ENCODE measurements at regions not wholly inside any gene's neighbourhood (a gene's known extent, or its start where the extent isn't known, plus 50 kb on each side); places are given as distances from the start of the nearest gene placed in this dataset.

GRCh38 chr2:5983511-5984272 is 291.5 kb downstream of the SOX11 start:
- Mint-ChIP-seq H3K36me3 (ENCODE audit: low read depth) (no peaks in the 10 kb centered on the region), H3K27ac (no peak overlapping the region), H3K4me3 (no peak overlapping the region), H3K4me1 (no peaks in the 10 kb centered on the region), H3K9me3 (no peaks in the 10 kb centered on the region), H3K27me3 (no peaks in the 10 kb centered on the region)
- DNase-seq, result no peak
- POLR2A ChIA-PET, result no interaction called here
- CTCF ChIA-PET, result interaction anchor here (1.3 kb wide), 1 partner anchor 11 kb away, joined by 4 read pairs; no protein-coding TSS in a partner anchor

GRCh38 chr2:5984273-5984655 is 292.1 kb downstream of the SOX11 start:
- Mint-ChIP-seq H3K9me3 (no peaks in the 10 kb centered on the region), H3K36me3 (ENCODE audit: low read depth) (no peaks in the 10 kb centered on the region), H3K27me3 (no peaks in the 10 kb centered on the region), H3K4me1 (no peaks in the 10 kb centered on the region), H3K4me3 (no peak overlapping the region), H3K27ac (no peak overlapping the region)
- DNase-seq, result no peak
- CTCF ChIA-PET, result no interaction called here
- POLR2A ChIA-PET, result no interaction called here

GRCh38 chr2:5984946-5985345 is 292.8 kb downstream of the SOX11 start:
- Mint-ChIP-seq H3K27ac (no peak overlapping the region), H3K9me3 (no peaks in the 10 kb centered on the region), H3K36me3 (ENCODE audit: low read depth) (no peaks in the 10 kb centered on the region), H3K27me3 (no peaks in the 10 kb centered on the region), H3K4me3 (no peak overlapping the region), H3K4me1 (no peaks in the 10 kb centered on the region)
- CTCF ChIA-PET, result no interaction called here
- no peak for DNase-seq
- POLR2A ChIA-PET, result no interaction called here

GRCh38 chr2:5985536-5986385 is 293.6 kb downstream of the SOX11 start:
- H3K36me3 Mint-ChIP-seq (ENCODE audit: low read depth), result no peaks in the 10 kb centered on the region
- no peak overlapping the region for H3K27ac Mint-ChIP-seq

GRCh38 chr2:5986801-5987787 is 294.9 kb downstream of the SOX11 start:
- POLR2A ChIA-PET, result no interaction called here
- no peak overlapping the region for H3K4me3 Mint-ChIP-seq
- H3K4me1 Mint-ChIP-seq, result no peaks in the 10 kb centered on the region
- no peaks in the 10 kb centered on the region for H3K9me3 Mint-ChIP-seq
- CTCF ChIA-PET, result no interaction called here
- no peaks in the 10 kb centered on the region for H3K36me3 Mint-ChIP-seq (ENCODE audit: low read depth)
- DNase-seq, result no peak
- no peaks in the 10 kb centered on the region for H3K27me3 Mint-ChIP-seq
- H3K27ac Mint-ChIP-seq, result no peak overlapping the region

More at GRCh38 chr2:5985536-5986385, 293.6 kb downstream of the SOX11 start:
- POLR2A ChIA-PET, result no interaction called here
- no peak for DNase-seq
- Mint-ChIP-seq H3K4me1 (no peaks in the 10 kb centered on the region), H3K4me3 (no peak overlapping the region), H3K27me3 (no peaks in the 10 kb centered on the region), H3K9me3 (no peaks in the 10 kb centered on the region)
- CTCF ChIA-PET, result no interaction called here

- Mint-ChIP-seq H3K4me3 (no peak overlapping the region), H3K27ac (no peak overlapping the region), H3K27me3 (no peaks in the 10 kb centered on the region), H3K9me3 (no peaks in the 10 kb centered on the region), H3K4me1 (no peaks in the 10 kb centered on the region), H3K36me3 (ENCODE audit: low read depth) (no peaks in the 10 kb centered on the region)
- DNase-seq, result no peak
- CTCF ChIA-PET, result no interaction called here
- POLR2A ChIA-PET, result no interaction called here
Observed at GRCh38 chr2:5988120-5988519, 295.9 kb downstream of the SOX11 start.

GRCh38 chr2:5990086-5990485 is 297.9 kb downstream of the SOX11 start:
- H3K27me3 Mint-ChIP-seq, result no peaks in the 10 kb centered on the region
- no peaks in the 10 kb centered on the region for H3K36me3 Mint-ChIP-seq (ENCODE audit: low read depth)
- H3K27ac Mint-ChIP-seq, result no peak overlapping the region
- no peak overlapping the region for H3K4me3 Mint-ChIP-seq
- H3K4me1 Mint-ChIP-seq, result no peaks in the 10 kb centered on the region
- ChIA-PET POLR2A (no interaction called here), CTCF (no interaction called here)
- DNase-seq, result no peak
- no peaks in the 10 kb centered on the region for H3K9me3 Mint-ChIP-seq

GRCh38 chr2:5991305-5991968 is 299.3 kb downstream of the SOX11 start:
- DNase-seq, result no peak
- Mint-ChIP-seq H3K4me3 (no peak overlapping the region), H3K27ac (no peak overlapping the region), H3K27me3 (no peaks in the 10 kb centered on the region), H3K4me1 (no peaks in the 10 kb centered on the region), H3K9me3 (no peaks in the 10 kb centered on the region), H3K36me3 (ENCODE audit: low read depth) (no peaks in the 10 kb centered on the region)
- CTCF ChIA-PET, result no interaction called here
- POLR2A ChIA-PET, result no interaction called here

GRCh38 chr2:5995832-5996231 is 303.6 kb downstream of the SOX11 start:
- Mint-ChIP-seq H3K27me3 (no peaks in the 10 kb centered on the region), H3K4me1 (no peaks in the 10 kb centered on the region), H3K4me3 (no peak overlapping the region), H3K36me3 (ENCODE audit: low read depth) (no peaks in the 10 kb centered on the region), H3K27ac (no peak overlapping the region), H3K9me3 (no peaks in the 10 kb centered on the region)
- CTCF ChIA-PET, result no interaction called here
- DNase-seq, result no peak
- POLR2A ChIA-PET, result no interaction called here

- Mint-ChIP-seq H3K4me3 (no peak overlapping the region), H3K27me3 (no peaks in the 10 kb centered on the region), H3K36me3 (ENCODE audit: low read depth) (no peaks in the 10 kb centered on the region), H3K4me1 (no peaks in the 10 kb centered on the region), H3K27ac (no peak overlapping the region), H3K9me3 (no peaks in the 10 kb centered on the region)
- ChIA-PET CTCF (no interaction called here), POLR2A (no interaction called here)
- DNase-seq, result no peak
Observed at GRCh38 chr2:6008186-6008585, 316.0 kb downstream of the SOX11 start.

- ChIA-PET CTCF (no interaction called here), POLR2A (no interaction called here)
- H3K9me3 Mint-ChIP-seq, result no peaks in the 10 kb centered on the region
- DNase-seq, result no peak
- no peak overlapping the region for H3K27ac Mint-ChIP-seq
- H3K4me1 Mint-ChIP-seq, result no peaks in the 10 kb centered on the region
- no peak overlapping the region for H3K4me3 Mint-ChIP-seq
- H3K27me3 Mint-ChIP-seq, result no peaks in the 10 kb centered on the region
- no peaks in the 10 kb centered on the region for H3K36me3 Mint-ChIP-seq (ENCODE audit: low read depth)
Observed at GRCh38 chr2:6008726-6009125, 316.5 kb downstream of the SOX11 start.

GRCh38 chr2:6010163-6010562 is 318.0 kb downstream of the SOX11 start:
- no peak for DNase-seq
- no peaks in the 10 kb centered on the region for H3K9me3 Mint-ChIP-seq
- CTCF ChIA-PET, result no interaction called here
- POLR2A ChIA-PET, result no interaction called here
- no peak overlapping the region for H3K27ac Mint-ChIP-seq
- no peak overlapping the region for H3K4me3 Mint-ChIP-seq
- no peaks in the 10 kb centered on the region for H3K36me3 Mint-ChIP-seq (ENCODE audit: low read depth)
- no peaks in the 10 kb centered on the region for H3K27me3 Mint-ChIP-seq
- no peaks in the 10 kb centered on the region for H3K4me1 Mint-ChIP-seq

- POLR2A ChIA-PET, result no interaction called here
- Mint-ChIP-seq H3K27ac (no peak overlapping the region), H3K36me3 (ENCODE audit: low read depth) (no peaks in the 10 kb centered on the region), H3K4me3 (no peak overlapping the region), H3K27me3 (no peaks in the 10 kb centered on the region), H3K4me1 (no peaks in the 10 kb centered on the region), H3K9me3 (no peaks in the 10 kb centered on the region)
- CTCF ChIA-PET, result no interaction called here
- DNase-seq, result no peak
Observed at GRCh38 chr2:6011921-6012320, 319.7 kb downstream of the SOX11 start.
